IMR-90 (cell line): ENCODE measurements at regions not wholly inside any gene's neighbourhood (a gene's known extent, or its start where the extent isn't known, plus 50 kb on each side); places are given as distances from the start of the nearest gene placed in this dataset.

Source experiments
- ATAC-seq: fragments of 200-7000 bp; cut with Tn5 transposase; 2 replicates; pipeline ENCODE4 v1.9.1; 2020; ENCODE audit warnings: low read depth, mild to moderate bottlenecking, moderate library complexity
- BruUV-seq: library from RNA; stranded (reverse); fragments of 400-500 nt; replicated peaks from 2 replicates; lab custom pipeline; 2021; lab: Mats Ljungman, UMichigan
- CTCF ChIA-PET: fragments of 300-600 bp; formaldehyde crosslinking; extraction: SDS; loops from one replicate; lab custom pipeline; 2021; ENCODE audit warnings: antibody characterized with exemption; lab: Yijun Ruan, JAX
- POLR2A ChIA-PET: fragments of 300-600 bp; sonication (Branson Sonifier 250); formaldehyde crosslinking; loops from one replicate; lab custom pipeline; 2022; ENCODE audit warnings: antibody characterized with exemption; ENCODE audit not compliant: unreplicated experiment; lab: Charles Lee
- DNase-seq: peaks from one replicate; pipeline ENCODE4 v3.0.0; 2013
- H2AFZ ChIP-seq: replicated peaks from 2 replicates; pipeline ENCODE3; 2013; ENCODE audit warnings: low read length, mild to moderate bottlenecking; ENCODE audit not compliant: poor library complexity
- H2AK5ac ChIP-seq: 2 replicates; pipeline ENCODE4 v1.6.1; 2013; ENCODE audit warnings: low read depth, low read length, inconsistent platforms
- H2AK9ac ChIP-seq: replicated peaks from 2 replicates; pipeline ENCODE3; 2013; ENCODE audit warnings: mild to moderate bottlenecking, low read depth, low read length, moderate library complexity; ENCODE audit not compliant: poor library complexity
- H2BK120ac ChIP-seq: 2 replicates; pipeline ENCODE4 v1.6.1; 2013; ENCODE audit warnings: low read depth, low read length, inconsistent platforms
- H2BK15ac ChIP-seq: 3 replicates; pipeline ENCODE4 v1.6.1; 2013; ENCODE audit warnings: low read depth, low read length, inconsistent platforms
- H2BK20ac ChIP-seq: 2 replicates; pipeline ENCODE4 v1.6.1; 2013; ENCODE audit warnings: low read depth, mild to moderate bottlenecking, inconsistent platforms, low read length, moderate library complexity
- H2BK5ac ChIP-seq: 2 replicates; pipeline ENCODE4 v1.6.1; 2013; ENCODE audit warnings: mild to moderate bottlenecking, low read depth, low read length, inconsistent platforms; ENCODE audit not compliant: poor library complexity, severe bottlenecking
- H3K14ac ChIP-seq: replicated peaks from 2 replicates; pipeline ENCODE4 v1.6.1; 2013; ENCODE audit warnings: low read depth, low read length, inconsistent platforms
- H3K18ac ChIP-seq: 2 replicates; pipeline ENCODE4 v1.6.1; 2013; ENCODE audit warnings: low read depth, low read length, control low read depth
- H3K23ac ChIP-seq: 2 replicates; pipeline ENCODE4 v1.6.1; 2013; ENCODE audit warnings: low read depth, low read length, inconsistent platforms
- H3K27ac ChIP-seq: 2 replicates; pipeline ENCODE4 v1.5.1; 2013; ENCODE audit warnings: mild to moderate bottlenecking, control low read depth, low read length; ENCODE audit not compliant: insufficient read depth
- H3K27me3 ChIP-seq: 2 replicates; pipeline ENCODE4 v1.6.1; 2013; ENCODE audit warnings: low read length; ENCODE audit not compliant: control insufficient read depth, insufficient read depth
- H3K36me3 ChIP-seq: 2 replicates; pipeline ENCODE4 v1.6.1; 2013; ENCODE audit warnings: low read length, mixed read lengths; ENCODE audit not compliant: control insufficient read depth, insufficient read depth
- H3K4ac ChIP-seq: 2 replicates; pipeline ENCODE4 v1.6.1; 2013; ENCODE audit warnings: low read depth, low read length, inconsistent platforms
- H3K4me1 ChIP-seq: 2 replicates; pipeline ENCODE4 v1.6.1; 2013; ENCODE audit warnings: low read length, mixed read lengths; ENCODE audit not compliant: control insufficient read depth, insufficient read depth
- H3K4me2 ChIP-seq: 2 replicates; pipeline ENCODE4 v1.6.1; 2013; ENCODE audit warnings: low read depth, mild to moderate bottlenecking, control low read depth, low read length, moderate library complexity
- H3K4me3 ChIP-seq: 2 replicates; pipeline ENCODE4 v1.5.1; 2013; ENCODE audit warnings: low read depth, mild to moderate bottlenecking, control low read depth, low read length, moderate library complexity; ENCODE audit not compliant: insufficient read depth
- H3K56ac ChIP-seq: 2 replicates; pipeline ENCODE4 v1.6.1; 2013; ENCODE audit warnings: low read length, inconsistent platforms; ENCODE audit not compliant: insufficient read depth; ENCODE audit errors: extremely low read depth
- H3K79me1 ChIP-seq, 2 experiments: 2 replicates each; pipeline ENCODE4 v1.6.1; 2013; ENCODE audit warnings: low read length in 2 of 2, inconsistent platforms in 1 of 2, low read depth in 1 of 2
- H3K9ac ChIP-seq: 2 replicates; pipeline ENCODE4 v1.6.1; 2013; ENCODE audit warnings: low read depth, low read length, control low read depth
- H3K9me1 ChIP-seq: 2 replicates; pipeline ENCODE4 v1.6.1; 2013; ENCODE audit warnings: low read length, inconsistent platforms; ENCODE audit not compliant: insufficient read depth
- H3K9me3 ChIP-seq: 2 replicates; pipeline ENCODE4 v1.6.1; 2013; ENCODE audit warnings: low read length; ENCODE audit not compliant: control insufficient read depth, insufficient read depth
- H4K20me1 ChIP-seq: 2 replicates; pipeline ENCODE4 v1.6.1; 2013; ENCODE audit warnings: low read length, inconsistent platforms; ENCODE audit not compliant: insufficient read depth
- H4K5ac ChIP-seq: 2 replicates; pipeline ENCODE4 v1.6.1; 2013; ENCODE audit warnings: mild to moderate bottlenecking, low read depth, low read length, control low read depth
- H4K8ac ChIP-seq, 2 experiments: 2 replicates each; pipeline ENCODE4 v1.6.1; 2013; ENCODE audit warnings: low read depth in 2 of 2, low read length in 2 of 2, control low read depth in 1 of 2, inconsistent platforms in 1 of 2
- H4K91ac ChIP-seq: 2 replicates; pipeline ENCODE4 v1.6.1; 2013; ENCODE audit warnings: low read depth, low read length, inconsistent platforms; ENCODE audit not compliant: insufficient read depth
- MAZ ChIP-seq: IDR thresholded peaks from 2 replicates; pipeline ENCODE4 v1.6.1; 2012; ENCODE audit warnings: low read depth, mild to moderate bottlenecking, low read length, improper control_type of control experiment, moderate library complexity, borderline replicate concordance
- RAD21 ChIP-seq: IDR thresholded peaks from 2 replicates; pipeline ENCODE4 v1.6.1; 2012; ENCODE audit warnings: low read length, improper control_type of control experiment
- WGBS, 2 experiments: methylation state at CpG; one replicate each; pipeline versions ENCODE4 v1.1.5 to v1.1.7; 2013; ENCODE audit warnings: missing lambda C conversion rate in 2 of 2; ENCODE audit not compliant: insufficient read length in 1 of 2; ENCODE audit errors: extremely low coverage in 2 of 2; 5-methylcytosine and 5-hydroxymethylcytosine counted together
- dilution Hi-C: fragments of 300-500 bp; cut with HindIII; formaldehyde crosslinking; loops from one replicate; pipeline ENCODE4 v1.14.3; 2018; ENCODE audit warnings: low sequenced_read_pairs; ENCODE audit not compliant: unreplicated experiment
- in situ Hi-C: fragments of 300-500 bp; cut with MboI; formaldehyde crosslinking; loops from 3 replicates; pipeline ENCODE4 v1.14.3; 2019; ENCODE audit warnings: low sequenced_read_pairs, inconsistent platforms, mixed read lengths
- intact Hi-C: fragments of 100-400 bp; cut with micrococcal nuclease; formaldehyde crosslinking; loops from 2 replicates; pipeline ENCODE4 v1.10.0; 2022

GRCh38 chr5:158392753-158393152 lies 533.8 kb upstream of the CLINT1 start:
- Histone ChIP-seq H3K18ac (no peak overlapping the region), H3K36me3 (no peaks in the 10 kb centered on the region), H3K14ac (no peak overlapping the region), H2BK20ac (no peak overlapping the region), H4K5ac (no peak overlapping the region), H3K9ac (no peak overlapping the region), H3K4me2 (no peak overlapping the region), H3K56ac (no peak overlapping the region), H2BK120ac (no peak overlapping the region), H2BK15ac (no peak overlapping the region), H3K4me1 (no peaks in the 10 kb centered on the region), H3K27me3 (peaks cover 2% of the 10 kb centered on the region), H2BK5ac (no peak overlapping the region), H2AK9ac (no peak overlapping the region), H3K4me3 (no peak overlapping the region), H4K91ac (no peak overlapping the region), H2AK5ac (no peak overlapping the region), H3K4ac (no peak overlapping the region), H3K9me3 (no peaks in the 10 kb centered on the region), H4K20me1 (no peaks in the 10 kb centered on the region), H3K79me1 (no peaks in the 10 kb centered on the region), H4K8ac (no peak overlapping the region), H2AFZ (no peak overlapping the region), H3K27ac (no peak overlapping the region), H3K23ac (no peak overlapping the region), H3K9me1 (no peaks in the 10 kb centered on the region)
- ATAC-seq: no peak
- no TSS peak for BruUV-seq
- no peak for DNase-seq
- dilution Hi-C loops: no loop called here
- TF ChIP-seq RAD21 (no peak), MAZ (no peak)
- intact Hi-C loops: no loop called here
- ChIA-PET POLR2A (no interaction called here), CTCF (interaction anchor here (1.0 kb wide), 1 partner anchor 35 kb away, joined by 3 read pairs; no protein-coding TSS in a partner anchor)
- WGBS, 2 experiments: no CpG with 5 or more reads among the region's 2 CpGs
- in situ Hi-C loops: no loop called here
